ENCODE measurements at regions not wholly inside any gene's neighbourhood (a gene's known extent, or its start where the extent isn't known, plus 50 kb on each side); places are given as distances from the start of the nearest gene placed in this dataset.

DNA sequence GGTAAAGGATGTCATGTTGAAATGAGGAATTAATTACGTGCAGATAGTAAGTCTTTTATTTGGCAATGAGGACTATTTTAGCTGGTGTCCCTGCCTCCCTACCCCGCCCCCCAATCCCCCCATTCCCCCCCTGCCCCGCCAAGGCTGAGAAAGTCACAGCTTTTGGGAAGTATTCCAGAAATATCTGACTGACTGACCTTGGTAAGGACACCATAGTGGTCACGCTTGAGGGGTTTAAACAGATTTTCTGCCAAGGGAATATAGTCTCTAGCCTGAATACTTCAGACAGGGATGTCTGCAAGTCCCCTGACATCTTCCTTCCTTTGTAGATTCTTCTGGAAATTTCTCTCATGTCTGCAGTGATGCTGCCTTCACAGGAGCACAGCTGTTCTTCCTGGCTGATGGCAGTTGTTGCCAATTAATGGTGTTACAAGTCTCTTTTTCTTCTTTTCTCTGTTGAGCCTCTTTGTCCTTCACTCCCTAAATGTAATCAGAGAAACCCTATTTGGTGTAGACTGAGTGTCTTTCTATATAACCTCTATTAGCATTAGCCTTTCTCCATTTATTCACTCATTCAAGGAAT is 53.7 kb upstream of the MGAT5 start:
- DNase-seq (ENCODE audit: low spot score) = no peak

DNA sequence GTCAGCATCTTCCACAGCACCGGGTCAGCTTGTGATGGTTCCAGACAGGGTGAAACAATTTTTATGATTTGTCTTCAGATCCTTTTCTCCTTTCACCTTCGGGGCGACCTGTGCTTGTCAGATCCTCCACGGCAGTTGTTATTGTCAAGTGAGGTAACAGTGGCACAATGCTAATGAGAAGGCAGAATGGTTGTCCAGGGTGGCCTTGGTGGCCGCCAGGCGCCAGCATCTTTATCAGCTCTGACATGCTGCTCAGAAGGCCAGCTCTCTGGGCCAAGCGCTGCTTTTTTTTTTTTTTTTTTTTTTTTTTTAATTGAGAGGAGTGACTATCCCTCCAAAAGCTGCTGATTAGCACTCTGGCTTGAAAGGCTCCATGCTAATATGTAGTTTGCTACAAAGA is 52.3 kb upstream of the MGAT5 start:
- DNase-seq (ENCODE audit: low spot score) = no peak

GRCh38 chr2:134202371-134202770 is 51.5 kb upstream of the MGAT5 start:
- no peak for DNase-seq (ENCODE audit: low spot score)

DNA sequence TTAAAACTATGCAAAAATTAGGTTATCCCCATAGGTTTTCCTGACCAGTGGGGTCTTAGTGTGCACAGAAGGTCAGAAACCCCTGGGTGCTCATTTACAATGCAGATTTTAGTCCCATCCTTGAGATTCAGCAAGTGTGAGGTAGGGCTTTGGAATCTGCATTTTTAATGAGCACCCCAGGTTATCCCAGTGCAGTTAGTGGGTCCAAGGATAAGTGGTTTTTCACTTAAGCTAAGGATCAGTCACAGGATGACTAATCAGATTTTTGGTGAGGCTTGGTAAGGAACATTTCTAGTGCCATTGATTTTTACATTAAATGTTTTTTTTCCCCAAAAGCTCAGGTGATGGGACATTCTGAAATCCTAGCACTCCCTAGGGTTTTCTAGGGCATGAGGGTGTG is 50.7 kb upstream of the MGAT5 start:
- no peak for DNase-seq (ENCODE audit: low spot score)

Data from ureter (tissue), 1 donor.